ENCODE measurements at regions not wholly inside any gene's neighbourhood (a gene's known extent, or its start where the extent isn't known, plus 50 kb on each side); places are given as distances from the start of the nearest gene placed in this dataset.

- Histone ChIP-seq H3K9me3 (replicated peaks; ENCODE audit: control insufficient read depth, insufficient read depth, low read length) (peaks cover 4% of the 10 kb centered on the region), H2AFZ (ENCODE audit: low read depth, low read length) (no peak overlapping the region), H3K9me1 (replicated peaks; ENCODE audit: control insufficient read depth, extremely low read depth, insufficient read depth, low read length) (no peaks in the 10 kb centered on the region), H3K27me3 (ENCODE audit: control insufficient read depth in 2 of 2, insufficient read depth in 2 of 2, low read length in 2 of 2) (no peaks in the 10 kb centered on the region), H3K9ac (replicated peaks; ENCODE audit: extremely low read depth, insufficient read depth, low read length) (no peak overlapping the region), H3K4me1 (ENCODE audit: control insufficient read depth, extremely low read depth, insufficient read depth, low read length) (no peaks in the 10 kb centered on the region), H3K4me2 (ENCODE audit: insufficient read depth, low read length) (no peak overlapping the region), H3K36me3 (ENCODE audit: control insufficient read depth in 2 of 2, extremely low read depth in 1 of 2, insufficient read depth in 2 of 2, low read length in 2 of 2) (no peaks in the 10 kb centered on the region), H3K79me2 (ENCODE audit: control insufficient read depth, insufficient read depth, low read length) (no peaks in the 10 kb centered on the region), H4K20me1 (replicated peaks; ENCODE audit: control insufficient read depth, extremely low read depth, insufficient read depth, low read length) (no peaks in the 10 kb centered on the region), H3K4me3 (replicated peaks in 1 of 3; ENCODE audit: insufficient read depth in 1 of 3, low read depth in 1 of 3, low read length in 3 of 3) (no peak overlapping the region), H3K27ac (ENCODE audit: insufficient read depth, low read depth, low read length) (no peak overlapping the region)
- DNase-seq (ENCODE audit: low read depth, low spot score) (no peak), FAIRE-seq (no peak)
- ChIA-PET CTCF (no interaction called here), POLR2A (no interaction called here)
- BruUV-seq (replicated peaks), result no TSS peak
- dilution Hi-C loops (cut with MboI; ENCODE audit: extremely low pct_ligation_motif_present, low sequenced_read_pairs) (no loop called here), intact Hi-C loops (cut with micrococcal nuclease) (no loop called here)
- TF ChIP-seq MAX (IDR thresholded peaks at IDR 0.05; ENCODE audit: insufficient read depth, insufficient read length) (no peak), MYC (IDR thresholded peaks at IDR 0.05; ENCODE audit: low read depth, low read length) (no peak)
These were observed 667.2 kb downstream of the GALC start for GRCh38 chr14:87325741-87326140.

GRCh38 chr14:87323191-87323590 is 669.8 kb downstream of the GALC start:
- Histone ChIP-seq H3K9me1 (replicated peaks; ENCODE audit: control insufficient read depth, extremely low read depth, insufficient read depth, low read length) (no peaks in the 10 kb centered on the region), H3K9me3 (replicated peaks; ENCODE audit: control insufficient read depth, insufficient read depth, low read length) (peaks cover 2% of the 10 kb centered on the region), H3K4me1 (ENCODE audit: control insufficient read depth, extremely low read depth, insufficient read depth, low read length) (no peaks in the 10 kb centered on the region), H3K27ac (ENCODE audit: insufficient read depth, low read depth, low read length) (no peak overlapping the region), H3K4me2 (ENCODE audit: insufficient read depth, low read length) (no peak overlapping the region), H2AFZ (ENCODE audit: low read depth, low read length) (no peak overlapping the region), H4K20me1 (replicated peaks; ENCODE audit: control insufficient read depth, extremely low read depth, insufficient read depth, low read length) (no peaks in the 10 kb centered on the region), H3K36me3 (ENCODE audit: control insufficient read depth in 2 of 2, extremely low read depth in 1 of 2, insufficient read depth in 2 of 2, low read length in 2 of 2) (no peaks in the 10 kb centered on the region), H3K9ac (replicated peaks; ENCODE audit: extremely low read depth, insufficient read depth, low read length) (no peak overlapping the region), H3K79me2 (ENCODE audit: control insufficient read depth, insufficient read depth, low read length) (no peaks in the 10 kb centered on the region), H3K4me3 (replicated peaks in 1 of 3; ENCODE audit: insufficient read depth in 1 of 3, low read depth in 1 of 3, low read length in 3 of 3) (no peak overlapping the region), H3K27me3 (ENCODE audit: control insufficient read depth in 2 of 2, insufficient read depth in 2 of 2, low read length in 2 of 2) (no peaks in the 10 kb centered on the region)
- intact Hi-C loops (cut with micrococcal nuclease) (no loop called here), dilution Hi-C loops (cut with MboI; ENCODE audit: extremely low pct_ligation_motif_present, low sequenced_read_pairs) (no loop called here)
- FAIRE-seq (no peak), DNase-seq (ENCODE audit: low read depth, low spot score) (no peak)
- CTCF ChIA-PET, result no interaction called here
- POLR2A ChIA-PET, result no interaction called here
- TF ChIP-seq MAX (IDR thresholded peaks at IDR 0.05; ENCODE audit: insufficient read depth, insufficient read length) (no peak), MYC (IDR thresholded peaks at IDR 0.05; ENCODE audit: low read depth, low read length) (no peak), POLR2A (IDR thresholded peaks at IDR 0.05; ENCODE audit: low read depth, low read length) (no peak), EZH2 (IDR thresholded peaks at IDR 0.05; ENCODE audit: borderline replicate concordance, low read depth, low read length, severe bottlenecking) (no peak), POLR2AphosphoS5 (IDR thresholded peaks at IDR 0.05; ENCODE audit: insufficient read depth, low read depth, low read length) (no peak), FOS (IDR thresholded peaks at IDR 0.05; ENCODE audit: borderline replicate concordance, insufficient read depth, low read length) (no peak), CTCF (IDR thresholded peaks at IDR 0.05; ENCODE audit: extremely low read depth in 1 of 2, insufficient read depth in 1 of 2, low read depth in 1 of 2, low read length in 2 of 2) (no peak)
- no TSS peak for BruUV-seq (replicated peaks)
